GM12891 (cell line): ENCODE measurements at regions not wholly inside any gene's neighbourhood (a gene's known extent, or its start where the extent isn't known, plus 50 kb on each side); places are given as distances from the start of the nearest gene placed in this dataset.

ENCODE experiments used
- POLR2A ChIP-seq: IDR thresholded peaks from 2 replicates; pipeline ENCODE4 v1.6.1; 2011; ENCODE audit warnings: low read depth, low read length, control low read depth
- POLR2AphosphoS5 ChIP-seq: IDR thresholded peaks from 2 replicates; pipeline ENCODE4 v1.6.1; 2011; ENCODE audit warnings: low read depth, low read length, control low read depth
- TAF1 ChIP-seq: IDR thresholded peaks from 2 replicates; pipeline ENCODE4 v1.6.1; 2011; ENCODE audit warnings: low read depth, low read length, control low read depth

- TF ChIP-seq POLR2A (no peak), POLR2AphosphoS5 (no peak), TAF1 (no peak)
Observed at GRCh38 chr2:186187854-186188253, 298.2 kb upstream of the ZC3H15 start.
